Lower leg skin (tissue), 4 donors: ENCODE measurements at regions not wholly inside any gene's neighbourhood (a gene's known extent, or its start where the extent isn't known, plus 50 kb on each side); places are given as distances from the start of the nearest gene placed in this dataset.
"Not testable (repeated sequence)": the region's sequence is repeated elsewhere in the genome, so short reads cannot be mapped to it uniquely, and the experiment has no call there.

ENCODE experiments used
- DNase-seq, 2 donors: peaks; one replicate each; pipeline ENCODE4 v3.0.0-alpha.2; 2019; ENCODE audit warnings: low spot score in 2 of 2
- H3K4me3 ChIP-seq: fragments of 200-600 bp; sonication (generic); 2 replicates; pipeline ENCODE4 v1.5.1; 2017; ENCODE audit warnings: mild to moderate bottlenecking, low read depth; ENCODE audit not compliant: poor library complexity, severe bottlenecking
- POLR2A ChIP-seq, 2 donors: fragments of 450-650 bp; IDR thresholded peaks; one replicate each; pipeline ENCODE4 v1.6.1; 2016 to 2017; ENCODE audit warnings: antibody characterized with exemption in 2 of 2, mild to moderate bottlenecking in 1 of 2, moderate library complexity in 1 of 2
- WGBS, 2 donors: methylation state at CpG; one replicate each; pipeline ENCODE4 v1.1.5; 2018; 5-methylcytosine and 5-hydroxymethylcytosine counted together
- intact Hi-C: fragments of 100-400 bp; cut with DNase I; formaldehyde crosslinking; loops from one replicate; pipeline ENCODE4 v1.15.0; 2023; ENCODE audit warnings: low total_unique reads
- TF ChIP-seq, protein P1 (sequence below), 3 donors: fragments of 450-650 bp; IDR thresholded peaks; one replicate each; pipeline ENCODE4 v1.5.1; 2016; ENCODE audit warnings: antibody characterized with exemption in 3 of 3, mild to moderate bottlenecking in 3 of 3, moderate library complexity in 2 of 3

DNA sequence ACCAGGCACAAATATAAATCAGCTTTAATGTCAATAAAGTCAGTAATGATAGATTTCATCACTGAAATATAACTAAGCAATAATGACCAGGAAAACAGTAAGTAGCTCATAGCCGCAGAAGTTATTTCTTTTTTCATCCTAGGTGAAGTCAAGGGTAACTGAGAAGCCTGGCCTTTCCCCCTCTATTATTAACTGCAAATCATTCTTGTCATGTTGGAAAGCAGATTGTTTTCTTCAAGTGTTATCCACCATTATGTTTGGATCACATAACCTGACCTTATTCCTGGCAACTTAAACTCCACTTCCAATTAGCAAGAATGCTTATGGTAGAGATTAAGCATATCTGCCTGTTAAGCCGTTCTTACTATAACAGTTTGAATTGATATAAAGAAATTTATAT is 603.4 kb upstream of the FOXG1 start:
- no peak for DNase-seq
- 77 to 80% methylated on average over 2 of the region's 2 CpGs for WGBS, 2 donors
- TF ChIP-seq POLR2A (IDR thresholded peaks at IDR 0.05) = no peak
- TF ChIP-seq, protein P1, sequence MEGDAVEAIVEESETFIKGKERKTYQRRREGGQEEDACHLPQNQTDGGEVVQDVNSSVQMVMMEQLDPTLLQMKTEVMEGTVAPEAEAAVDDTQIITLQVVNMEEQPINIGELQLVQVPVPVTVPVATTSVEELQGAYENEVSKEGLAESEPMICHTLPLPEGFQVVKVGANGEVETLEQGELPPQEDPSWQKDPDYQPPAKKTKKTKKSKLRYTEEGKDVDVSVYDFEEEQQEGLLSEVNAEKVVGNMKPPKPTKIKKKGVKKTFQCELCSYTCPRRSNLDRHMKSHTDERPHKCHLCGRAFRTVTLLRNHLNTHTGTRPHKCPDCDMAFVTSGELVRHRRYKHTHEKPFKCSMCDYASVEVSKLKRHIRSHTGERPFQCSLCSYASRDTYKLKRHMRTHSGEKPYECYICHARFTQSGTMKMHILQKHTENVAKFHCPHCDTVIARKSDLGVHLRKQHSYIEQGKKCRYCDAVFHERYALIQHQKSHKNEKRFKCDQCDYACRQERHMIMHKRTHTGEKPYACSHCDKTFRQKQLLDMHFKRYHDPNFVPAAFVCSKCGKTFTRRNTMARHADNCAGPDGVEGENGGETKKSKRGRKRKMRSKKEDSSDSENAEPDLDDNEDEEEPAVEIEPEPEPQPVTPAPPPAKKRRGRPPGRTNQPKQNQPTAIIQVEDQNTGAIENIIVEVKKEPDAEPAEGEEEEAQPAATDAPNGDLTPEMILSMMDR (IDR thresholded peaks at IDR 0.05) = no peak
- intact Hi-C loops = no loop called here
- H3K4me3 ChIP-seq = no peak overlapping the region

DNA sequence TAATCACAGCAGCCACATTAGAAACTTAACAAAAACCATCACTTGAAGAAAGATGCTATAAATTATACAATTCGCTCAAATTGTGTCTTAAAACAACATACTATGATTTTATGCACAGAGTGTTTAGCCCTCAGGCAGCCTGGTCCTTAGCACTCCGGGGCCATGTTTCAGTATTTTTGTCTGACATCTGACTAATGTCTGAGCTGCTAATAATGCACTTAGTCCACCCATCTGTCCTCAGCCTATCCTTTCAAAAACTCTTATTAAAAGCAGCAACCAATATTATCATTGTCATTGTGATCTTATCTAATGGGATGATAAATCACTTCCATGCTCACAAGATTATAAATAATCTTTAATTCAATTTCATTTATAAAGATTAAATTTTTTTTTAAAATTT is 602.7 kb upstream of the FOXG1 start:
- intact Hi-C loops = no loop called here
- DNase-seq = no peak
- TF ChIP-seq, protein P1 (IDR thresholded peaks at IDR 0.05) = no peak
- no peak for TF ChIP-seq POLR2A (IDR thresholded peaks at IDR 0.05)
- H3K4me3 ChIP-seq = no peak overlapping the region
- 45 to 52% methylated on average over 2 of the region's 2 CpGs for WGBS, 2 donors

DNA sequence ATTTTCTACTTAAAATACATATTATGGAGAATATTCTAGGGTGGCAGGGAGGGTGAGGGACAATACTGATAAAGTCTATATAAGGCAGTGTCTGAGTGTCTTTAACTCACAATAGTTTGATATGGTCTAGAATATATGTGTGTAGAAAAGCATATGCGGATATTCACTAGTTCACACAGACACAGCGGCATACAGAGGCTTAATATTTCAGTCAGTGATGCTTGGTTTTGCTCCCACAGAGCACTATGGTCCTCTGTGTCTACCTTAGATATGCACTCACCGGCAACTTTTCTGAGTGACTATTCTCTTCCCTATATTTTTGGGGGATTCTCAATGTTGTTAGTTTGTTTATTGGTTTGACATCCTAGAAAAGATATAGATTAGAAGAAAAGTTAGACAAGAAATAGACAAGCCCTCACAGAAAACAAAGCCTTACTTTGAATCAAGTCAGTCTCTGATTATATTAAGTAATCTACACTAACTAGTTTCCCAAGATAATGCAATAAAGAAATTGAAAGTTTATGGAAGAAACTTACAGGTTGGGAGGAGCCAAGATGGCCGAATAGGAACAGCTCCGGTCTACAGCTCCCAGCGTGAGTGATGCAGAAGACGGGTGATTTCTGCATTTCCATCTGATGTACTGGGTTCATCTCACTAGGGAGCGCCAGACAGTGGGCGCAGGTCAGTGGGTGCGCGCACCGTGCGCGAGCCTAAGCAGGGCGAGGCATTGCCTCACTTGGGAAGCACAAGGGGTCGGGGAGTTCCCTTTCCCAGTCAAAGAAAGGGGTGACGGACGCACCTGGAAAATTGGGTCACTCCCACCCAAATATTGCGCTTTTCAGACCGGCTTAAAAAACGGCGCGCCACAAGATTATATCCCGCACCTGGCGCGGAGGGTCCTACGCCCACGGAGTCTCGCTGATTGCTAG is 578.4 kb upstream of the FOXG1 start:
- H3K4me3 ChIP-seq, intact Hi-C loops, DNase-seq: not testable (repeated sequence)

DNA sequence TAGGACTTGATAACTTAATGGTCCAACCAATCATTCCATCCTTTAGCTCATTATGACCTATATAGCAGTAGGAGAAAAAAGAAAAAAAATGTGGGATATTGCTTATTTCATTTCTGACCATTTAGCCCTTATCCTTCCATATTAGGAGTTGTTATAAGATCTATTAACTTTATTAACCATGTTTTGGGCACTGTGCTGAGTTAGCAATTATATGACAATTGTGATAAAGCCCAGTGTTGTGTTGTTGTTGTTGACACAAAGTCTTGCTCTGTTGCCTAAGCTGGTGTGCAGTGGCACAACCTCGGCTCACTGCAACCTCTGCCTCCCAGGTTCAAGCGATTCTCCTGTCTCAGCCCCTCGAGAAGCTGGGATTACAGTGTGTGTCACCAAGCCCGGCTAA is 569.7 kb upstream of the FOXG1 start:
- WGBS, 2 donors = 87 to 94% methylated on average over 4 of the region's 4 CpGs
- DNase-seq = no peak
- intact Hi-C loops = no loop called here
- TF ChIP-seq, protein P1 (IDR thresholded peaks at IDR 0.05) = no peak
- TF ChIP-seq POLR2A (IDR thresholded peaks at IDR 0.05) = no peak
- no peak overlapping the region for H3K4me3 ChIP-seq

More for the DNA sequence above, 578.4 kb upstream of the FOXG1 start:
- WGBS, 2 donors = 91 to 96% methylated on average over 29 of the region's 29 CpGs

DNA sequence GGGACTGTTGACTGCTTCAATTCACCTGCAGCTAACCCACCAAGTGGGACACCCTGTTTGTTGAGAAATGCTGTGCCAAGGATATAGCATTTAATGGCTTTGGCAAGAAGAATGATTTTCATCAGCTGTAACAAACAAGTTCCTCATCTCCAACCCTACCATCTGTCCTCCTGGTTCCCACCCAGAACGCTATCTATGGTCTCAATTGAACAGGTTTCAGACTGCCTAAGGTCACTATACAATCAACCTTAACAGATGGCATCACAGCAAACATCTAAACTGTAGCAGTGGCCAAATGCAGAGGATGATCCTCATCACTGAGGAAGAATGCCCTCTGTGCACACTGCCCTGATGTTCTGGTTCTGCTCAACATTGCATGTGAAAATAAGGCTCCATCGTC is 546.2 kb upstream of the FOXG1 start:
- no peak overlapping the region for H3K4me3 ChIP-seq
- intact Hi-C loops = no loop called here
- 66 to 77% methylated on average over 2 of the region's 2 CpGs for WGBS, 2 donors
- TF ChIP-seq, protein P1 (IDR thresholded peaks at IDR 0.05) = no peak
- TF ChIP-seq POLR2A (IDR thresholded peaks at IDR 0.05) = no peak
- DNase-seq = no peak

DNA sequence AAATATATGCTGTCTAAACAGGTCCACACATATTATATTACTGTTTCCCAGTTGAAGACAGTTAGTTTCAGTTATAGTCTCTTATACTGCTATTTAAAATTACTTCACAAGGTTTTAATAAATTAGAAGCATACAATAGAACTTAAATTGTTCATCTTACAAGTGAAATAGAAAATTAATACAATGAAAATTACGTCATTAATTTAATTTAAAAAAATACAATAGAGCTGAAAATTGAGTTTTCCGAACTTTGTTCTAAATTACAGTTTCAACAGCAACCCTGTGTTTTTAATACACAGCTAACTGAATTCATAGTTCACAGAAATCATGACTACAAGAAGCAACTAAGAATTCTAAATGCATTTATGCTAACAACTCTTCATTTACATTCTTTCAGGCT is 525.7 kb upstream of the FOXG1 start:
- H3K4me3 ChIP-seq = no peak overlapping the region
- no peak for DNase-seq
- intact Hi-C loops = no loop called here
- TF ChIP-seq, protein P1 (IDR thresholded peaks at IDR 0.05) = no peak
- TF ChIP-seq POLR2A (IDR thresholded peaks at IDR 0.05) = no peak
- 62 to 70% methylated on average over 2 of the region's 2 CpGs for WGBS, 2 donors
